ENCODE measurements at regions not wholly inside any gene's neighbourhood (a gene's known extent, or its start where the extent isn't known, plus 50 kb on each side); places are given as distances from the start of the nearest gene placed in this dataset.

GRCh38 chr2:134163336-134163735 lies 90.5 kb upstream of the MGAT5 start:
- no peaks in the 10 kb centered on the region for H3K36me3 Mint-ChIP-seq (ENCODE audit: insufficient read depth, unreplicated experiment)
- CTCF ChIA-PET, result no interaction called here
- no peak overlapping the region for H3K4me3 Mint-ChIP-seq (ENCODE audit: low read depth, unreplicated experiment)
- no peaks in the 10 kb centered on the region for H3K27me3 Mint-ChIP-seq (ENCODE audit: unreplicated experiment)
- DNase-seq, result no peak
- no peaks in the 10 kb centered on the region for H3K9me3 Mint-ChIP-seq (ENCODE audit: low read depth, unreplicated experiment)
- no peak overlapping the region for H3K27ac Mint-ChIP-seq (ENCODE audit: unreplicated experiment)
- BruUV-seq (replicated peaks), result no TSS peak
- TF ChIP-seq CTCF (IDR thresholded peaks at IDR 0.05; ENCODE audit: unreplicated experiment), result no peak
- intact Hi-C loops (cut with micrococcal nuclease; ENCODE audit: unreplicated experiment), result no loop called here
- peaks cover 70% of the 10 kb centered on the region for H3K4me1 Mint-ChIP-seq (ENCODE audit: low read depth, unreplicated experiment)

- no peaks in the 10 kb centered on the region for H3K9me3 Mint-ChIP-seq (ENCODE audit: low read depth, unreplicated experiment)
- intact Hi-C loops (cut with micrococcal nuclease; ENCODE audit: unreplicated experiment), result no loop called here
- CTCF ChIA-PET, result no interaction called here
Observed at GRCh38 chr2:134164306-134164705, 89.6 kb upstream of the MGAT5 start.

GRCh38 chr2:134167015-134167414 lies 86.9 kb upstream of the MGAT5 start:
- no peak for TF ChIP-seq CTCF (IDR thresholded peaks at IDR 0.05; ENCODE audit: unreplicated experiment)
- DNase-seq, result no peak
- H3K36me3 Mint-ChIP-seq (ENCODE audit: insufficient read depth, unreplicated experiment), result no peaks in the 10 kb centered on the region
- intact Hi-C loops (cut with micrococcal nuclease; ENCODE audit: unreplicated experiment), result no loop called here
- H3K27ac Mint-ChIP-seq (ENCODE audit: unreplicated experiment), result peak overlapping the region; percentile 26
- BruUV-seq (replicated peaks), result no TSS peak
- H3K4me1 Mint-ChIP-seq (ENCODE audit: low read depth, unreplicated experiment), result peaks cover 51% of the 10 kb centered on the region
- H3K27me3 Mint-ChIP-seq (ENCODE audit: unreplicated experiment), result no peaks in the 10 kb centered on the region
- no peaks in the 10 kb centered on the region for H3K9me3 Mint-ChIP-seq (ENCODE audit: low read depth, unreplicated experiment)
- H3K4me3 Mint-ChIP-seq (ENCODE audit: low read depth, unreplicated experiment), result no peak overlapping the region
- CTCF ChIA-PET, result no interaction called here

More at GRCh38 chr2:134164306-134164705, 89.6 kb upstream of the MGAT5 start:
- no peaks in the 10 kb centered on the region for H3K36me3 Mint-ChIP-seq (ENCODE audit: insufficient read depth, unreplicated experiment)
- H3K27ac Mint-ChIP-seq (ENCODE audit: unreplicated experiment), result no peak overlapping the region
- no peak overlapping the region for H3K4me3 Mint-ChIP-seq (ENCODE audit: low read depth, unreplicated experiment)
- TF ChIP-seq CTCF (IDR thresholded peaks at IDR 0.05; ENCODE audit: unreplicated experiment), result no peak
- peaks cover 61% of the 10 kb centered on the region for H3K4me1 Mint-ChIP-seq (ENCODE audit: low read depth, unreplicated experiment)
- H3K27me3 Mint-ChIP-seq (ENCODE audit: unreplicated experiment), result no peaks in the 10 kb centered on the region
- no TSS peak for BruUV-seq (replicated peaks)
- DNase-seq, result no peak

- peaks cover 39% of the 10 kb centered on the region for H3K4me1 Mint-ChIP-seq (ENCODE audit: low read depth, unreplicated experiment)
- TF ChIP-seq CTCF (IDR thresholded peaks at IDR 0.05; ENCODE audit: unreplicated experiment), result no peak
- intact Hi-C loops (cut with micrococcal nuclease; ENCODE audit: unreplicated experiment), result no loop called here
- H3K9me3 Mint-ChIP-seq (ENCODE audit: low read depth, unreplicated experiment), result no peaks in the 10 kb centered on the region
- DNase-seq, result no peak
- BruUV-seq (replicated peaks), result no TSS peak
- no peak overlapping the region for H3K4me3 Mint-ChIP-seq (ENCODE audit: low read depth, unreplicated experiment)
- no peaks in the 10 kb centered on the region for H3K36me3 Mint-ChIP-seq (ENCODE audit: insufficient read depth, unreplicated experiment)
- CTCF ChIA-PET, result no interaction called here
- H3K27me3 Mint-ChIP-seq (ENCODE audit: unreplicated experiment), result no peaks in the 10 kb centered on the region
- H3K27ac Mint-ChIP-seq (ENCODE audit: unreplicated experiment), result no peak overlapping the region
Observed at GRCh38 chr2:134169788-134170187, 84.1 kb upstream of the MGAT5 start.

- Mint-ChIP-seq H3K4me1 (ENCODE audit: low read depth, unreplicated experiment) (peaks cover 39% of the 10 kb centered on the region), H3K9me3 (ENCODE audit: low read depth, unreplicated experiment) (no peaks in the 10 kb centered on the region), H3K27ac (ENCODE audit: unreplicated experiment) (no peak overlapping the region), H3K36me3 (ENCODE audit: insufficient read depth, unreplicated experiment) (peaks cover under 1% of the 10 kb centered on the region), H3K4me3 (ENCODE audit: low read depth, unreplicated experiment) (no peak overlapping the region), H3K27me3 (ENCODE audit: unreplicated experiment) (no peaks in the 10 kb centered on the region)
- intact Hi-C loops (cut with micrococcal nuclease; ENCODE audit: unreplicated experiment), result no loop called here
- BruUV-seq (replicated peaks), result no TSS peak
- no peak for DNase-seq
- TF ChIP-seq CTCF (IDR thresholded peaks at IDR 0.05; ENCODE audit: unreplicated experiment), result no peak
- CTCF ChIA-PET, result no interaction called here
Observed at GRCh38 chr2:134170294-134170693, 83.6 kb upstream of the MGAT5 start.

Measured in Calu3 (cell line).